ENCODE measurements at regions not wholly inside any gene's neighbourhood (a gene's known extent, or its start where the extent isn't known, plus 50 kb on each side); places are given as distances from the start of the nearest gene placed in this dataset.

DNA sequence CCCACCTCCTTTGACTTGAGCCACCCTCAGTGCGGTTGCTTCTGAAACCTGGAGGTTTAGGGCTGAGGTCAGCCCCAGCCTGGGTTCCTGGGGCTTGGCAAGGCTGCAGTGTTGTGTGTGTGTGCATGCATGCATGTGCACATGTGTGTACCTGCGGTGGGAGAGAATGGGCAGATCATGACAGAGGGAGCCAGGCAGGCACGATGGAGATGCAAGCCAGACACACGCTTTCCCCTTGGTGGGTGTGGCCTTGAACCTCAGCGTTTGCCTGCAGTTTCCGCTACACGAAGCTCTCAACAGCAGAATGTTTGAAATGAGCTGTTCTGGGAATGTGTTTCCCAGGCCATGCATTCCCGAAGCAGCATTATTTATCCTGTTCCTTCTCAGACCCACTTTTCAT, 65.9 kb upstream of the RAPGEF1 start:
- TF ChIP-seq, protein P1, sequence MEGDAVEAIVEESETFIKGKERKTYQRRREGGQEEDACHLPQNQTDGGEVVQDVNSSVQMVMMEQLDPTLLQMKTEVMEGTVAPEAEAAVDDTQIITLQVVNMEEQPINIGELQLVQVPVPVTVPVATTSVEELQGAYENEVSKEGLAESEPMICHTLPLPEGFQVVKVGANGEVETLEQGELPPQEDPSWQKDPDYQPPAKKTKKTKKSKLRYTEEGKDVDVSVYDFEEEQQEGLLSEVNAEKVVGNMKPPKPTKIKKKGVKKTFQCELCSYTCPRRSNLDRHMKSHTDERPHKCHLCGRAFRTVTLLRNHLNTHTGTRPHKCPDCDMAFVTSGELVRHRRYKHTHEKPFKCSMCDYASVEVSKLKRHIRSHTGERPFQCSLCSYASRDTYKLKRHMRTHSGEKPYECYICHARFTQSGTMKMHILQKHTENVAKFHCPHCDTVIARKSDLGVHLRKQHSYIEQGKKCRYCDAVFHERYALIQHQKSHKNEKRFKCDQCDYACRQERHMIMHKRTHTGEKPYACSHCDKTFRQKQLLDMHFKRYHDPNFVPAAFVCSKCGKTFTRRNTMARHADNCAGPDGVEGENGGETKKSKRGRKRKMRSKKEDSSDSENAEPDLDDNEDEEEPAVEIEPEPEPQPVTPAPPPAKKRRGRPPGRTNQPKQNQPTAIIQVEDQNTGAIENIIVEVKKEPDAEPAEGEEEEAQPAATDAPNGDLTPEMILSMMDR (IDR thresholded peaks at IDR 0.05) = no peak
- TF ChIP-seq EZH2phosphoT487 (IDR thresholded peaks at IDR 0.05) (no peak), EZH2 (IDR thresholded peaks at IDR 0.05) (no peak)

Measured in neural progenitor cell (in vitro differentiated cells).